ENCODE measurements at regions not wholly inside any gene's neighbourhood (a gene's known extent, or its start where the extent isn't known, plus 50 kb on each side); places are given as distances from the start of the nearest gene placed in this dataset.

DNA sequence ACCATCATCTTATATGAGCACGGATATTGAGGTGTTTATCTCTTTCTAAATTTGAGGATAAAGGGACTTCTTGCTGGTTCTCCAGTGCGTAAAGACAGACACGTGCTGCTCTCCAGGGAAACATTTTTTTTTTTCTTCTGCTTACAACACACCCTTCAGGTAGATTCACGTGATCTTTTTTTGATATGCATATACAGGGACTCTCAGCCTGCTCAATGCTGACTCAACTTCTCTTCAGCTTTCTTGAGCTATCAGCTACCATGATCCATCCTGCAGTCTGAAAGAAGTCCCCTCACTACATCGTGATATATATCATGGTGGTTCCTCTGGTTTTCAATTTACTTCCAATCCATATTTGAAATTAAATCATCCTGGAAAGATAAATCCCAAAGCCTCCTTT is 87.1 kb upstream of the SLITRK3 start:
- no peak for DNase-seq

DNA sequence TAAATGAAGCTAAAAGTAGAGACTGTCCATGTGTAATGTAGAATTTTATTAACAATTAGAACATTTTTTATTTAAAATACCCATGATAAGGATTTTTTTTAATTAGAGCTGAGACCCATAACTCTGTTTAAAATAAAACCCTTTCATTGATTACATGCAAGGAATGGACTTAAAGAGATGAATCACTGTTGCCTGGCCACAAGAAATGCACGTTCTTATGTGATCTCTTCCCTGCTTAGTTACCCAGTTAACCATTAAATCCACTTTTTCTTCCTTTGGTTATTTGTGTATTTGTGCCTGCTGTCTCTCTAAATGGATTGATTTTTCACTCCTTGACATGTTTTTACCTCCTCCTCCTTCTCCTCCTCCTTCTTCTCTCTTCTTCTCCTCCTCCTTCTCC is 83.3 kb upstream of the SLITRK3 start:
- DNase-seq: no peak

DNA sequence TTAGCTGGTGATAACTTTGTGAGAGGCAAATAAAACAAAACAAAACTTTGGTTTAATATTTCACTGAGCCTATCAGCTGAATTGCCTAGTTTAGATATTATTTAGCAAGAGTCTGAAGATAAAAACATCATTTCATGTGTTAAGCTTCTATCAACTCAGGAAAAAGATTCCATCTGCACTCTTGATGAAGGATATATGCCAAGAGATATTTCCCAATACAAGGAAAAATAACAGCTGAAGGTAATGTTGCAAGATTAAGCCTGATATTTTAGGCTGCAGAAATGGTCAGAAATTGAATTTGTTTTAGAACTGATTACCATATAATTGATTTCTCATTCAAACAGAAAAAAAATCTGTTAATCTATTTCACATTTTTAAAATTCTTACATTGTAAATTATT is 77.2 kb upstream of the SLITRK3 start:
- DNase-seq: no peak

DNA sequence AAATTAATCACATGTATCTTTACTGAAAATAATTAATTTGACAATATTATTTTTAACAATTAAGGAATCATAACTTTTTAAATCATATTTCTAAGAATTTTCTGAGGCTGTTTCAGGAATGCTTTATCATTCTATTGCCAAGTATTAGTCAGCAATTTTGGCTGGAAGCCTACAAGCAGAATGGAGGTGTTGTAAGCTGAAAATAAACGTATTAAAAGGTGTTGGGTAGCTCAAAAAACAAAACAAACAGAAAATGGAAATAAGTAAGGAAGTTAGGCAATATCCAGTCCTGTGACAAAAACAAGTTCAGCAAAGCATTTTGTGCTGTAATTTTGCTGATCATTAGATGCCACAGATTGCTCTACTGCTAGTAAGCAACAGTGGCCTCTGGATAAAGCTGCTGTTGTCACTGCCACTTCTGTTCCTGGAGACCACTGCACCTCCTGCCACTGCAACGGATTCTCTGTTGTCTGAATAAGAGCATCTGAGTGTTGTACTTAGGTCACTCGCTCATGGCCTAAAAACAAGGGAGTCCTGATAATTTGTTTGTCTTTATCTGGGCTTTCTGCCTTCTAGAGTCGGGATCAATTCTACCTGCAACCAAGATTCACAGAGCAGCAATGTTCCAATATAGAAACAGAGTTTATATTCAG is 63.5 kb upstream of the SLITRK3 start:
- no peak for DNase-seq

DNA sequence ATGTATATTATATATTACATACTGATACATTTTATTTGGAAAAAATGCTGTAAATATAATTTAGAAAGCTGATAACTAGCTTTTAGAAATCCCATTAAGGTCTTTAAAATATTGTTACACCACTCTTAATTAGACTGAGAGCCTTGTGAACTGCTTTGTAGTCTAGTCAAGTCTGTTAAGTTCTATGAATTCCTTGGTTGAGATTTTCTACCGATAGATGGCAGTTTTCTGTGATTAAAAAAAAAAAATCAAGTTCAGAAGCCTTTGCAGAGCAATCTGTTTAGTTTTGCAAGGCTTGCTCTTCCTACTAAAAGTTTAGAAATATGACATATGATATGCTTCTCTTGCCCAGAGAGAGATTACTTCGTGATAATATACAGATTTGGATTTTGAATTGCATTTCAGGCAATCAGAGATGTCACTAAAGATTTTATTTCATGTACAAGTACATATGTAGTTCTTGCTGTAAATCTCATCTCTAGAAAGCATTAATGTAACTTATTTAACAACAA is 60.4 kb upstream of the SLITRK3 start:
- DNase-seq: no peak

DNA sequence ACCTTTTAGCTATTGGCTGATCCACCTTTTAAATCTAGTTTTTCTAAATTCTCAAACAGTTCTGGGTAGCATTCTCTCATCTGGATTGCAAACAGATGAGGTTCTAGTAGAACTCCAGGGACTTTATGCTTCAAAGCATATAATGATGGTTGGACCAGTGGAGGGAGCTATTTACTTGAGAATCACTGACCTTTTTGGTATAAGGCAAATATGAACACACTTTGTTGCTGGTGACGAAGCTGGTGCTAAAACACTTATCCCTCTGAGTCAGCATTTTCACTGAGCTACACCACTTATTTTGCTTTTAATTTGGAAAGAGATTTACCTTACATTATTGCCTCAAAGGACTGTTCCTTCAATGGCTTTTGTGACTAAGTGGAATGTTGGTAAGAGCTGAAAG is 58.6 kb upstream of the SLITRK3 start:
- peak; percentile 11 for DNase-seq
